Skeletal muscle satellite cell (primary cell): ENCODE measurements at regions not wholly inside any gene's neighbourhood (a gene's known extent, or its start where the extent isn't known, plus 50 kb on each side); places are given as distances from the start of the nearest gene placed in this dataset.
"Not testable (repeated sequence)": the region's sequence is repeated elsewhere in the genome, so short reads cannot be mapped to it uniquely, and the experiment has no call there.

Experiments used
- H3K27me3 ChIP-seq: 2 replicates; pipeline ENCODE4 v1.7.0; 2013; ENCODE audit warnings: low read length; ENCODE audit not compliant: control insufficient read depth, insufficient read depth
- H3K36me3 ChIP-seq: 2 replicates; pipeline ENCODE4 v1.7.0; 2013; ENCODE audit warnings: mild to moderate bottlenecking, control low read depth, low read length; ENCODE audit not compliant: insufficient read depth
- H3K4me1 ChIP-seq: 2 replicates; pipeline ENCODE4 v1.7.0; 2013; ENCODE audit warnings: low read length; ENCODE audit not compliant: control insufficient read depth, insufficient read depth
- H3K4me2 ChIP-seq: 2 replicates; pipeline ENCODE4 v1.7.0; 2013; ENCODE audit warnings: mild to moderate bottlenecking, low read length
- H3K4me3 ChIP-seq: 2 replicates; pipeline ENCODE4 v1.7.0; 2013; ENCODE audit warnings: low read length
- H3K9ac ChIP-seq: 2 replicates; pipeline ENCODE4 v1.7.0; 2013; ENCODE audit warnings: mild to moderate bottlenecking, low read depth, low read length, moderate library complexity
- H3K9me3 ChIP-seq: replicated peaks from 2 replicates; pipeline ENCODE4 v1.7.0; 2013; ENCODE audit warnings: mild to moderate bottlenecking, control low read depth, low read length

DNA sequence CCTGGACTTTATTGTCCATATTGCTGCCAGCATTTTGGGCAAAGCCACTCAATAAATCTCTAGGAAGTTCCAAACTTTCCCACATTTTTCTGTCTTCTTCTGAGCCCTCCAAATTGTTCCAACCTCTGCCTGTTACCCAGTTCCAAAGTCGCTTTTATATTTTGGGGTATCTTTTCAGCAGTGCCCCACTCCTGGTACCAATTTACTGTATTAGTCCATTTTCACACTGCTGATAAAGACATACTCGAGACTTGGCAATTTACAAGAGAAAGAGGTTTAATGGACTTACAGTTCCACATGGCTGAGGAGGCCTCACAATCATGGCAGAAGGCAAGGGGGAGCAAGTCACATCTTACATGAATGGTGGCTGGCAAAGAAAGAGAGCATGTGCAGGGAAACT, 53.4 kb downstream of the AHSP start:
- not testable (repeated sequence) for H3K4me2 ChIP-seq, H3K4me1 ChIP-seq, H3K36me3 ChIP-seq, H3K9me3 ChIP-seq, H3K27me3 ChIP-seq, H3K4me3 ChIP-seq, H3K9ac ChIP-seq

DNA sequence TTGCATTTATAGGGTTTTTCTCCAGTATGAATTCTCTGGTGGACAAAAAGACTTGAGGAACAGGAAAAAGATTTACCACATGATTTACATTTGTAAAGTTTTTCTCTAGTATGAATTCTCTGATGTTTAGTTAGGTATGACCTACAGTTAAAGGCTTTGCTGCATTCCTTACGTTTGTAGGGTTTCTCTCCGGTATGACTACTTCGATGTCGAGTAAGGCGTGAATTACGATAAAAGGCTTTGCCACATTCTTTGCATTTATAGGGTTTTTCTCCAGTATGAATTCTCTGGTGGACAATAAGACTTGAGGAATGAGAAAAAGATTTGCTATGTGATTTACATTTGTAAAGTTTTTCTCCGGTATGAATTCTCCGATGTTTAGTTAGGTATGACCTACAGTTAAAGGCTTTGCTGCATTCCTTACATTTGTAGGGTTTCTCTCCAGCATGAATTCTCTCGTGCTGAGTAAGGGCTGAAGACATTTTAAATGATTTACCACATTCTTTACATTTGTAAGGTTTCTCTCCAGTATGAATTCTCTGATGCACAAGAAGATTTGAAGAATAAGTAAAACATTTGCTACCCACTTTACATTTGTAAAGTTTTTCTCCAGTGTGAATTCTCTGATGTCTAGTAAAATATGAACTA, 74.2 kb downstream of the AHSP start:
- H3K4me1 ChIP-seq, H3K36me3 ChIP-seq, H3K27me3 ChIP-seq, H3K9ac ChIP-seq, H3K4me2 ChIP-seq, H3K4me3 ChIP-seq: not testable (repeated sequence)
- peaks cover 18% of the 10 kb centered on the region for H3K9me3 ChIP-seq

DNA sequence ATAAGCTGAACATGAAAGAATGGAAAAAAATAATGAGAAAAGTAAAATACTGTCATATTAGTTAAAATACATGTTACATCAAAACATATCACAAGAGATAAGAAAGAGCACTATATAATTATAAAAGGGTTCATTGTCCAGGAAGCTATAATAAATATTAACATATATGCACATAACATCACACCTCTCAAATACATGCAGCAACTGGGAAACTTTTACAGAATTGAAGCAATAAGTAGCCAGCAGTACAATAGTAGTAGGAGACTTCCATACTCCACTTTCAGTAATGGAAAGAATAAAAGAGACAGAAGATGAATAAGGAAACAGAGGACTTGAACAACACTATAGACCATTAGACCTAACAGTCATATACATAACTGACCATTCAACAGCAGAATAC, 90.4 kb downstream of the AHSP start:
- Histone ChIP-seq H3K4me2 (no peak overlapping the region), H3K4me3 (no peak overlapping the region), H3K36me3 (no peaks in the 10 kb centered on the region), H3K9me3 (no peaks in the 10 kb centered on the region), H3K9ac (no peak overlapping the region), H3K27me3 (no peaks in the 10 kb centered on the region), H3K4me1 (no peaks in the 10 kb centered on the region)

DNA sequence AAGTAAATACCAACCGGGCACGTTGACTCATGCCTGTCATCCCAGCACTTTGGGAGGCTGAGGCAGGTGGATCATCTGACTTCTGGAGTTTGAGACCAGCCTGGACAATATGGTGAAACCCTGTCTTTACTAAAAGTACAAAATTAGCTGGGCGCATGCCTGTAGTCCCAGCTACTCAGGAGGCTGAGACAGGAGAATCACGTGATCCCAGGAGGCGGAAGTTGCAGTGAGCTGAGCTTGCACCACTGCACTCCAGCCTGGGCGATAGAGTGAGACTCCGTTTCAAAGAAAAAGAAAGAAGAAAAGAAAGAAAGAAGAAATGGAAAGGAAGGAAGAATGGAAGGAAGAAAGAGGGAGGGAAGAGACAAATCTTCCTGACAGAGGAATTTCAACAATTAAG, 108.7 kb downstream of the AHSP start:
- no peak overlapping the region for H3K4me2 ChIP-seq
- H3K36me3 ChIP-seq: no peaks in the 10 kb centered on the region
- H3K4me1 ChIP-seq: no peaks in the 10 kb centered on the region
- H3K9ac ChIP-seq: no peak overlapping the region
- no peak overlapping the region for H3K4me3 ChIP-seq
- H3K9me3 ChIP-seq: no peaks in the 10 kb centered on the region
- no peaks in the 10 kb centered on the region for H3K27me3 ChIP-seq

DNA sequence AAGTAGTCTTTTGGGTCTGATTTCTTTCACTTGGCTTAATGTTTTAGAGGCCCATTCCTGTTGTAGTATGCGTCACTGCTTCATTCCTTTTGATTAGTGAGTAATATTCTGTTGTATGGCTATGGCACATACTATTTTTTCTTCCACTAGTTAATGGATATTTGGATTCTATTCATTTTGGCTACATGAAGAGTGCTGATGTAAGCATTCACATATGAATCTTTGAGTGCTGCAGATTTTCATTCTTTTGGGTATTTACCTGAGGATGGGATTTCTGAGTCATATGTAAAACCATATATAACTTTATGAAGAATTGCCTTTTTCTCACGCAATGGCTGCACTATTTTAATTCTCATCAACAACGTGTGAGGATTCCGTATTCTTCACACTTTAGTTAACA, 113.6 kb downstream of the AHSP start:
- no peaks in the 10 kb centered on the region for H3K4me1 ChIP-seq
- no peak overlapping the region for H3K4me2 ChIP-seq
- no peaks in the 10 kb centered on the region for H3K36me3 ChIP-seq
- H3K27me3 ChIP-seq: no peaks in the 10 kb centered on the region
- no peak overlapping the region for H3K4me3 ChIP-seq
- H3K9me3 ChIP-seq: no peaks in the 10 kb centered on the region
- H3K9ac ChIP-seq: no peak overlapping the region

DNA sequence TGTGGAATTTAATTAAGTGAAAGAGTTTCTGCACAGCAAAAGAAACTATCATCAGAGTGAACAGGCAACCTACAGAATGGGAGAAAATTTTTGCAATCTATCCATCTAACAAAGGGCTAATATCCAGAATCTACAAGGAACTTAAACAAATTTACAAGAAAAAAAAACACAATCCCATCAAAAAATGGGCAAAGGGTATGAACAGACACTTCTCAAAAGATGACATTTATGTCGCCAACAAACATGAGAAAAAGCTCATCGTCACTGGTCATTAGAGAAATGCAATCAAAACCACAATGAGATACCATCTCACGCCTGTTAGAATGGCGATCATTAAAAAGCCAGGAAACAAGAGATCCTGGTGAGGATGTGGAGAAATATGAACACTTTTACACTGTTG, 128.0 kb downstream of the AHSP start:
- H3K27me3 ChIP-seq, H3K36me3 ChIP-seq, H3K4me1 ChIP-seq, H3K4me2 ChIP-seq, H3K9ac ChIP-seq, H3K9me3 ChIP-seq, H3K4me3 ChIP-seq: not testable (repeated sequence)

DNA sequence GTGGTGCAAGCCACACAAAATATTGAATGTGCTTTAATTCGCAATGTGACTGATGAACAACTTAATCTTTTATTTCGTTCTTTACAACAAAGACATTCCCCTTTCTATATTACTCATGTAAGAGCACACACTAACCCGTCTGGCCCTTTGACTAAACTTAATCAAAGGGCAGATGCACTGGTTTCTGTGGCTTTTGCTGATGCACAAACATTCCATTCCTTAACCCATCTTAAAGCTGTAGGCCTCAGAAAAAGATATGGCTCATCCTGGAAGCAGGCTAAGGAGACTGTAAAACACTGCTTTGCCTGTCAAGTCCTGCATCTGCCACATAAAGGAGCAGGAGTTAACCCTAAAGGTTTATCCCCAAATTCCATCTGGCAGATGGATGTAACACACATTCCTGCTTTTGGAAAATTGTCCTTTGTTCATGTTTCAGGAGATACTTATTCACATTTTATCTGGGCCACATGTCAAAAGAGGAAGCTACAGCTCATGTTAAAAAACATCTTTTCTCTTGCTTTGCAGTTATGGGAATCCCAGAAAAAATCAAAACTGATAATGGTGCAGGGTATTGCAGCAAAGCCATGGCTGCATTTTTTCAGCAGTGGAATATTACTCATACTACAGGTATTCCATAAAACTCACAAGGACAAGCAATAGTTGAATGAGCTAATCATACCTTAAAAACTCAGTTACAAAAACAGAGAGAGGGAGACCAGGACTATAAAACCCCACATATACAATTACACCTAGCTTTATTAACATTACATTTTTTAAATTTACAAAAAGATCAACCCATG, 137.2 kb downstream of the AHSP start:
- no peak overlapping the region for H3K4me3 ChIP-seq
- H3K4me2 ChIP-seq: no peak overlapping the region
- no peak overlapping the region for H3K9ac ChIP-seq
- H3K4me1 ChIP-seq: no peaks in the 10 kb centered on the region
- H3K27me3 ChIP-seq: no peaks in the 10 kb centered on the region
- H3K36me3 ChIP-seq: no peaks in the 10 kb centered on the region
- no peaks in the 10 kb centered on the region for H3K9me3 ChIP-seq

DNA sequence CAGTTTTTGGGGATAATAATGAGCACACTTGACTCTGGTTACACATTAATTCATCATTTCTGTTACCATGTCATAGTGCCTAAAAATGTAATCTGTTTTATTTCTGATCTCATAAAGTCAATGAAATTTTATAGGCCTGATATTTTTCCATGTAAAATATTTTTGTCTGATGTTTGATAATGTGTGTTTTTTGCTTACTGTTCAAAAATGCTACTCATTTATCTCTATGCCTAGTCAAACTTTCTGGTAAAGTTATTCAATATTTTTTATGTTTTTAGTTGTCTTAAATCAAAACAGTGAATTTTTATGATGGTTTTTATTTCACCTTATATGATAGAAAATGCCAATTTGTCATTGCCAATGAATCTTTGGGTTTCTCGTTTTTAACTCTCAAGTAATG, 147.0 kb downstream of the AHSP start:
- no peaks in the 10 kb centered on the region for H3K4me1 ChIP-seq
- H3K4me2 ChIP-seq: no peak overlapping the region
- no peak overlapping the region for H3K4me3 ChIP-seq
- H3K36me3 ChIP-seq: no peaks in the 10 kb centered on the region
- H3K9me3 ChIP-seq: no peaks in the 10 kb centered on the region
- no peak overlapping the region for H3K9ac ChIP-seq
- no peaks in the 10 kb centered on the region for H3K27me3 ChIP-seq

DNA sequence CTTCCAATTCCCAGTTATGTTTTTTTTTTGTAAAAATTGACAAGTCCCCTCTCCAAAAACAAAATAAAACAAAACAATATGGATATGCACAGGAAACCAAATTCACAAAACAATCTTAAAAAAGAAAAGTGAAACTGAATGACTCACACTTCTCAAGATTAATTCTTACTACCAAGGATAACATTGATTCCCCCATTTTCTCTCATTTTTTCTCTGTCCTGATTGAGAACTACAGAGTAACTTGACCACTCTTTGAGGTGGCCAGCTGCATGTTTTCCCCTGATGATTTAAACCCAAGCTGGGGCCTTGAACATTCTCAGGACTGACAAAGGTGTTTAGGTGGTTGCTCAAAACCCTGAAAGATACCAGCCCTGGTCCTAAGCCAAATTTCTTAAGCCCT, 149.0 kb downstream of the AHSP start:
- Histone ChIP-seq H3K4me3 (no peak overlapping the region), H3K9me3 (no peaks in the 10 kb centered on the region), H3K27me3 (no peaks in the 10 kb centered on the region), H3K4me1 (no peaks in the 10 kb centered on the region), H3K9ac (no peak overlapping the region), H3K4me2 (no peak overlapping the region), H3K36me3 (no peaks in the 10 kb centered on the region)

DNA sequence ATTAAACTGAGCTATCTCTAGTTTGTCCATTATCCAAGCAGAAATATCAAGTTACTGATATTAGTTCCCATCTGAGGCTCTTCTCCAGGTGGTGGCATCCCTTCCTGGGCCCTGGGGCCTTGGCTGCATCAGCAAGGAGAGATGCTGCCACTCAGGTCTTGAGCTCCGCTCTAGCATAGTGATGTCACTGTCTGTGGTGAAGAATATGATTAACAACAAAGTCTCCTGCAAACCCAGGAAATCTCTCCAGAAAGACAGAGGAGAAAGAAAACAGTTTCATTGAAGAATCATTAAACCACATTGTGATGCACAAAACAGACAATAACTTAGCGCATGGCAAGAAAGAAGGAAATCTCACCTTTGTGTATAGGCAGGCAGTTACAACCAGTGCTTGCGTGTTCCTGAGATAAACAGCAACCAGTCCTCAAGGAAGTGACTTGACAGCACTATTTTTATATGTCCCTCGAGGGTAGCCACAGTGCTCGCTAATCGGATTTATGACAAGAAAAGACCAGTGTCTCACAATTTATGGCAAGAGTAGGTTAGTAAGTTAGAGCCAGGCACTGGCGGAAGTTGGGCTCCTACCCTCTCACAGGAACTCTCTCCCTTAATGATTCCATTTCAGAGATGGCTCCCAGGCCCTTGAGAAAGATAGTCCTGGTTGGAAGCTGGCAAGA, 151.1 kb downstream of the AHSP start:
- no peaks in the 10 kb centered on the region for H3K4me1 ChIP-seq
- H3K36me3 ChIP-seq: no peaks in the 10 kb centered on the region
- no peak overlapping the region for H3K9ac ChIP-seq
- no peak overlapping the region for H3K4me2 ChIP-seq
- H3K9me3 ChIP-seq: no peaks in the 10 kb centered on the region
- no peak overlapping the region for H3K4me3 ChIP-seq
- H3K27me3 ChIP-seq: no peaks in the 10 kb centered on the region

DNA sequence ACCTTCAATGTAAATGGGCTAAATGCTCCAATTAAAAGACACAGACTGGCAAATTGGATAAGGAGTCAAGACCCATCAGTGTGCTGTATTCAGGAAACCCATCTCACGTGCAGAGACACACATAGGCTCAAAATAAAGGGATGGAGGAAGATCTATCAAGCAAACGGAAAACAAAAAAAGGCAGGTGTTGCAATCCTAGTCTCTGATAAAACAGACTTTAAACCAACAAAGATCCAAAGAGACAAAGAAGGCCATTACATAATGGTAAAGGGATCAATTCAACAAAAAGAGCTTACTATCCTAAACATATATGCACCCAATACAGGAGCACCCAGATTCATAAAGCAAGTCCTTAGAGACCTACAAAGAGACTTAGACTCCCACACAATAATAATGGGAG, 161.6 kb downstream of the AHSP start:
- not testable (repeated sequence) for H3K9ac ChIP-seq, H3K4me3 ChIP-seq, H3K9me3 ChIP-seq, H3K4me2 ChIP-seq, H3K4me1 ChIP-seq, H3K36me3 ChIP-seq, H3K27me3 ChIP-seq

DNA sequence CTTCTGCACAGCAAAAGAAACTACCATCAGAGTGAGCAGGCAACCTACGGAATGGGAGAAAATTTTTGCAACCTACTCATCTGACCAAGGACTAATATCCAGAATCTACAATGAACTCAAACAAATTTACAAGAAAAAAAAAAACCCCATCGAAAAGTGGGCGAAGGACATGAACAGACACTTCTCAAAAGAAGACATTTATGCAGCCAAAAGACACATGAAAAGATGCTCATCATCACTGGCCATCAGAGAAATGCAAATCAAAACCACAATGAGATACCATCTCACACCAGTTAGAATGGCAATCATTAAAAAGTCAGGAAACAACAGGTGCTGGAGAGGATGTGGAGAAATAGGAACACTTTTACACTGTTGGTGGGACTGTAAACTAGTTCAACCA, 164.6 kb downstream of the AHSP start:
- not testable (repeated sequence) for H3K4me1 ChIP-seq, H3K36me3 ChIP-seq, H3K9ac ChIP-seq, H3K27me3 ChIP-seq, H3K9me3 ChIP-seq, H3K4me2 ChIP-seq, H3K4me3 ChIP-seq
